NOMO-1 treated with dmso at 0.1 percent for 144 hours (cell line): ENCODE measurements at regions not wholly inside any gene's neighbourhood (a gene's known extent, or its start where the extent isn't known, plus 50 kb on each side); places are given as distances from the start of the nearest gene placed in this dataset.

ENCODE experiments used
- DNase-seq: peaks from one replicate; lab custom pipeline; 2025; ENCODE audit not compliant: unreplicated experiment; lab: John Stamatoyannopoulos, UW

GRCh38 chr10:118108194-118109026 lies 61.7 kb upstream of the RAB11FIP2 start:
- no peak for DNase-seq

GRCh38 chr10:118107541-118107940 lies 60.8 kb upstream of the RAB11FIP2 start:
- no peak for DNase-seq

- no peak for DNase-seq
Measured at GRCh38 chr10:118107040-118107439, 60.3 kb upstream of the RAB11FIP2 start.

- no peak for DNase-seq
Measured at GRCh38 chr10:118106426-118106825, 59.7 kb upstream of the RAB11FIP2 start.

- no peak for DNase-seq
Measured at GRCh38 chr10:118102121-118102520, 55.4 kb upstream of the RAB11FIP2 start.

GRCh38 chr10:118101501-118101900 lies 54.8 kb upstream of the RAB11FIP2 start:
- no peak for DNase-seq
